T-helper 1 cell treated with Interleukin-12 subunit alpha and Interleukin-12 subunit beta and Interleukin-4 antibody, amounts not matched to agents 30 μg/mL and 1 μg/mL, for 36 hours (primary cell): ENCODE measurements at regions not wholly inside any gene's neighbourhood (a gene's known extent, or its start where the extent isn't known, plus 50 kb on each side); places are given as distances from the start of the nearest gene placed in this dataset.

Source experiments
- H3K27ac Mint-ChIP-seq: one replicate; pipeline ENCODE4 v1.8.0; 2021; ENCODE audit warnings: mild to moderate bottlenecking, mixed read lengths
- H3K27me3 Mint-ChIP-seq: one replicate; pipeline ENCODE4 v1.8.0; 2021; ENCODE audit warnings: low read depth, mixed read lengths
- H3K36me3 Mint-ChIP-seq: one replicate; pipeline ENCODE4 v1.8.0; 2021; ENCODE audit warnings: low read depth, mixed read lengths
- H3K4me1 Mint-ChIP-seq: one replicate; pipeline ENCODE4 v1.8.0; 2021; ENCODE audit warnings: low read depth, mixed read lengths
- H3K4me3 Mint-ChIP-seq: one replicate; pipeline ENCODE4 v1.8.0; 2021; ENCODE audit warnings: mild to moderate bottlenecking, moderate library complexity, mixed read lengths
- H3K9me3 Mint-ChIP-seq: one replicate; pipeline ENCODE4 v1.8.0; 2021; ENCODE audit warnings: mixed read lengths

GRCh38 chr4:66235876-66236275 is 565.6 kb upstream of the EPHA5 start:
- H3K4me1 Mint-ChIP-seq: no peaks in the 10 kb centered on the region
- H3K27ac Mint-ChIP-seq: no peak overlapping the region
- no peaks in the 10 kb centered on the region for H3K27me3 Mint-ChIP-seq
- no peak overlapping the region for H3K4me3 Mint-ChIP-seq
- H3K9me3 Mint-ChIP-seq: peaks cover 12% of the 10 kb centered on the region
- no peaks in the 10 kb centered on the region for H3K36me3 Mint-ChIP-seq

GRCh38 chr4:66229885-66230284 is 559.6 kb upstream of the EPHA5 start:
- no peaks in the 10 kb centered on the region for H3K27me3 Mint-ChIP-seq
- peaks cover 9% of the 10 kb centered on the region for H3K9me3 Mint-ChIP-seq
- H3K4me1 Mint-ChIP-seq: no peaks in the 10 kb centered on the region
- H3K4me3 Mint-ChIP-seq: no peak overlapping the region
- H3K27ac Mint-ChIP-seq: no peak overlapping the region
- H3K36me3 Mint-ChIP-seq: no peaks in the 10 kb centered on the region

- H3K9me3 Mint-ChIP-seq: peaks cover 5% of the 10 kb centered on the region
- no peaks in the 10 kb centered on the region for H3K27me3 Mint-ChIP-seq
- no peaks in the 10 kb centered on the region for H3K4me1 Mint-ChIP-seq
- no peak overlapping the region for H3K27ac Mint-ChIP-seq
- no peaks in the 10 kb centered on the region for H3K36me3 Mint-ChIP-seq
- H3K4me3 Mint-ChIP-seq: no peak overlapping the region
These were observed 555.2 kb upstream of the EPHA5 start for GRCh38 chr4:66225539-66225938.

GRCh38 chr4:66223068-66223703 is 552.9 kb upstream of the EPHA5 start:
- H3K9me3 Mint-ChIP-seq: peaks cover 5% of the 10 kb centered on the region
- H3K4me3 Mint-ChIP-seq: no peak overlapping the region
- H3K27ac Mint-ChIP-seq: no peak overlapping the region
- no peaks in the 10 kb centered on the region for H3K36me3 Mint-ChIP-seq
- no peaks in the 10 kb centered on the region for H3K27me3 Mint-ChIP-seq
- H3K4me1 Mint-ChIP-seq: no peaks in the 10 kb centered on the region

- no peaks in the 10 kb centered on the region for H3K27me3 Mint-ChIP-seq
- no peak overlapping the region for H3K4me3 Mint-ChIP-seq
- H3K36me3 Mint-ChIP-seq: no peaks in the 10 kb centered on the region
- H3K4me1 Mint-ChIP-seq: no peaks in the 10 kb centered on the region
- H3K9me3 Mint-ChIP-seq: peaks cover 7% of the 10 kb centered on the region
- H3K27ac Mint-ChIP-seq: no peak overlapping the region
These were observed 549.1 kb upstream of the EPHA5 start for GRCh38 chr4:66219401-66219800.

GRCh38 chr4:66216252-66216651 is 546.0 kb upstream of the EPHA5 start:
- H3K9me3 Mint-ChIP-seq: peaks cover 17% of the 10 kb centered on the region
- H3K27ac Mint-ChIP-seq: no peak overlapping the region
- H3K36me3 Mint-ChIP-seq: no peaks in the 10 kb centered on the region
- H3K4me3 Mint-ChIP-seq: no peak overlapping the region
- H3K4me1 Mint-ChIP-seq: no peaks in the 10 kb centered on the region
- H3K27me3 Mint-ChIP-seq: no peaks in the 10 kb centered on the region

- Mint-ChIP-seq H3K4me3 (no peak overlapping the region), H3K27ac (no peak overlapping the region), H3K4me1 (no peaks in the 10 kb centered on the region), H3K27me3 (no peaks in the 10 kb centered on the region), H3K9me3 (peaks cover 18% of the 10 kb centered on the region), H3K36me3 (no peaks in the 10 kb centered on the region)
These were observed 542.2 kb upstream of the EPHA5 start for GRCh38 chr4:66212489-66212888.

GRCh38 chr4:66204534-66205247 is 534.4 kb upstream of the EPHA5 start:
- Mint-ChIP-seq H3K27ac (no peak overlapping the region), H3K4me3 (no peak overlapping the region), H3K36me3 (no peaks in the 10 kb centered on the region), H3K27me3 (no peaks in the 10 kb centered on the region), H3K4me1 (no peaks in the 10 kb centered on the region), H3K9me3 (no peaks in the 10 kb centered on the region)

- H3K36me3 Mint-ChIP-seq: no peaks in the 10 kb centered on the region
- H3K27me3 Mint-ChIP-seq: no peaks in the 10 kb centered on the region
- H3K27ac Mint-ChIP-seq: no peak overlapping the region
- no peaks in the 10 kb centered on the region for H3K9me3 Mint-ChIP-seq
- no peaks in the 10 kb centered on the region for H3K4me1 Mint-ChIP-seq
- no peak overlapping the region for H3K4me3 Mint-ChIP-seq
These were observed 532.6 kb upstream of the EPHA5 start for GRCh38 chr4:66202870-66203269.

GRCh38 chr4:66197451-66197850 is 527.2 kb upstream of the EPHA5 start:
- no peaks in the 10 kb centered on the region for H3K27me3 Mint-ChIP-seq
- H3K4me1 Mint-ChIP-seq: no peaks in the 10 kb centered on the region
- no peaks in the 10 kb centered on the region for H3K36me3 Mint-ChIP-seq
- no peak overlapping the region for H3K4me3 Mint-ChIP-seq
- peaks cover 2% of the 10 kb centered on the region for H3K9me3 Mint-ChIP-seq
- H3K27ac Mint-ChIP-seq: no peak overlapping the region

- Mint-ChIP-seq H3K4me3 (no peak overlapping the region), H3K27ac (no peak overlapping the region), H3K27me3 (no peaks in the 10 kb centered on the region), H3K4me1 (no peaks in the 10 kb centered on the region), H3K9me3 (peaks cover 2% of the 10 kb centered on the region), H3K36me3 (no peaks in the 10 kb centered on the region)
These were observed 523.2 kb upstream of the EPHA5 start for GRCh38 chr4:66193487-66193886.

- H3K36me3 Mint-ChIP-seq: no peaks in the 10 kb centered on the region
- H3K27ac Mint-ChIP-seq: no peak overlapping the region
- no peaks in the 10 kb centered on the region for H3K27me3 Mint-ChIP-seq
- H3K9me3 Mint-ChIP-seq: no peaks in the 10 kb centered on the region
- no peaks in the 10 kb centered on the region for H3K4me1 Mint-ChIP-seq
- no peak overlapping the region for H3K4me3 Mint-ChIP-seq
These were observed 517.0 kb upstream of the EPHA5 start for GRCh38 chr4:66187175-66187720.

- no peaks in the 10 kb centered on the region for H3K36me3 Mint-ChIP-seq
- no peaks in the 10 kb centered on the region for H3K4me1 Mint-ChIP-seq
- no peak overlapping the region for H3K4me3 Mint-ChIP-seq
- H3K27me3 Mint-ChIP-seq: no peaks in the 10 kb centered on the region
- peaks cover 6% of the 10 kb centered on the region for H3K9me3 Mint-ChIP-seq
- H3K27ac Mint-ChIP-seq: no peak overlapping the region
These were observed 515.8 kb upstream of the EPHA5 start for GRCh38 chr4:66186095-66186494.

- no peaks in the 10 kb centered on the region for H3K4me1 Mint-ChIP-seq
- no peaks in the 10 kb centered on the region for H3K27me3 Mint-ChIP-seq
- H3K9me3 Mint-ChIP-seq: peaks cover 6% of the 10 kb centered on the region
- H3K4me3 Mint-ChIP-seq: no peak overlapping the region
- no peak overlapping the region for H3K27ac Mint-ChIP-seq
- no peaks in the 10 kb centered on the region for H3K36me3 Mint-ChIP-seq
These were observed 512.3 kb upstream of the EPHA5 start for GRCh38 chr4:66182636-66183035.

- H3K27ac Mint-ChIP-seq: no peak overlapping the region
- no peaks in the 10 kb centered on the region for H3K27me3 Mint-ChIP-seq
- no peaks in the 10 kb centered on the region for H3K4me1 Mint-ChIP-seq
- H3K36me3 Mint-ChIP-seq: no peaks in the 10 kb centered on the region
- H3K4me3 Mint-ChIP-seq: no peak overlapping the region
- peaks cover 6% of the 10 kb centered on the region for H3K9me3 Mint-ChIP-seq
These were observed 508.6 kb upstream of the EPHA5 start for GRCh38 chr4:66178906-66179305.
